Gastrocnemius medialis (tissue), 4 donors: ENCODE measurements at regions not wholly inside any gene's neighbourhood (a gene's known extent, or its start where the extent isn't known, plus 50 kb on each side); places are given as distances from the start of the nearest gene placed in this dataset.

Source experiments
- CTCF ChIP-seq, 5 experiments: fragments of 450-650 bp in 3 of 5; fragments of 200-600 bp in 2 of 5; sonication (generic) in 2 of 5; IDR thresholded peaks in 4 of 5; conservative IDR thresholded peaks in 1 of 5; 1 replicate in 4 of 5; 2 replicates in 1 of 5; pipeline ENCODE4 v1.5.1; 2016 to 2019; ENCODE audit warnings: antibody characterized with exemption in 5 of 5, mild to moderate bottlenecking in 3 of 5, moderate library complexity in 3 of 5
- POLR2A ChIP-seq, 2 donors: fragments of 450-650 bp; IDR thresholded peaks; one replicate each; pipeline ENCODE4 v1.6.1; 2017; ENCODE audit warnings: antibody characterized with exemption in 2 of 2, mild to moderate bottlenecking in 2 of 2, moderate library complexity in 2 of 2

- TF ChIP-seq POLR2A (IDR thresholded peaks at IDR 0.05) (no peak), CTCF (IDR thresholded peaks at IDR 0.05 in 4 of 5, conservative IDR thresholded peaks at IDR 0.05 in 1 of 5) (no peak)
Measured at GRCh38 chr3:162368417-162368816, 871.8 kb downstream of the OTOL1 start.
